HCT116 (cell line): ENCODE measurements at regions not wholly inside any gene's neighbourhood (a gene's known extent, or its start where the extent isn't known, plus 50 kb on each side); places are given as distances from the start of the nearest gene placed in this dataset.

Experiments used
- ATAC-seq: fragments of 200-7000 bp; cut with Tn5 transposase; 2 replicates; pipeline ENCODE4 v1.9.1; 2020; ENCODE audit warnings: mild to moderate bottlenecking, moderate library complexity
- BruUV-seq: library from RNA; stranded (reverse); fragments of 400-500 nt; replicated peaks from 2 replicates; lab custom pipeline; 2021; lab: Mats Ljungman, UMichigan
- CTCF ChIA-PET: fragments of 300-600 bp; sonication (Branson Sonifier 250); formaldehyde crosslinking; loops from one replicate; lab custom pipeline; 2021; ENCODE audit warnings: antibody characterized with exemption; lab: Charles Lee
- POLR2A ChIA-PET: fragments of 300-600, 350-600 bp; sonication (Branson Sonifier 250); formaldehyde crosslinking; loops from one replicate; lab custom pipeline; 2021; ENCODE audit warnings: antibody characterized with exemption; lab: Charles Lee
- RAD21 ChIA-PET, 2 experiments: fragments of 300-600 bp; sonication (Branson Sonifier 250); formaldehyde crosslinking; loops; one replicate each; lab custom pipeline; 2023; ENCODE audit warnings: low total read pairs in 2 of 2; ENCODE audit not compliant: uncharacterized antibody in 2 of 2, unreplicated experiment in 2 of 2, low non-redundant PET in 1 of 2; lab: Charles Lee
- DNase-seq: peaks from one replicate; pipeline ENCODE4 v3.0.0-alpha.2; 2010; ENCODE audit warnings: low read depth, low spot score
- H2AFZ ChIP-seq: fragments of 200-600 bp; shearing (Covaris generic), sonication (generic); 2 replicates; pipeline ENCODE4 v1.6.1; 2017; ENCODE audit warnings: low read depth, mixed run types, mixed read lengths, antibody characterized with exemption, low read length; ENCODE audit not compliant: poor library complexity, severe bottlenecking
- H3K27ac ChIP-seq: 2 replicates; pipeline ENCODE4 v1.5.1; 2012; ENCODE audit warnings: low read depth, low read length
- H3K27me3 ChIP-seq: fragments of 200-600 bp; sonication (generic); 2 replicates; pipeline ENCODE4 v1.6.1; 2016; ENCODE audit warnings: mixed run types, low read length, mixed read lengths; ENCODE audit not compliant: insufficient read depth
- H3K36me3 ChIP-seq, 2 experiments: fragments of 200-500 bp in 1 of 2; fragments of 200-600 bp in 1 of 2; sonication (Bioruptor generic) in 1 of 2; sonication (generic) in 1 of 2; 2 replicates each; pipeline versions ENCODE4 v1.5.1 to v1.6.1; 2014 to 2016; ENCODE audit warnings: low read length in 2 of 2, inconsistent platforms in 1 of 2, mixed read lengths in 1 of 2, mixed run types in 1 of 2; ENCODE audit not compliant: insufficient read depth in 2 of 2, control insufficient read depth in 1 of 2
- H3K4me1 ChIP-seq, 2 experiments: fragments of 200-600 bp in 1 of 2; sonication (generic) in 1 of 2; 2 replicates each; pipeline versions ENCODE4 v1.5.1 to v1.6.1; 2012 to 2017; ENCODE audit warnings: low read length in 2 of 2, inconsistent platforms in 1 of 2, mild to moderate bottlenecking in 1 of 2, mixed read lengths in 1 of 2, mixed run types in 1 of 2, moderate library complexity in 1 of 2; ENCODE audit not compliant: insufficient read depth in 2 of 2, control insufficient read depth in 1 of 2
- H3K4me2 ChIP-seq: fragments of 200-600 bp; sonication (generic); 2 replicates; pipeline ENCODE4 v1.6.1; 2017; ENCODE audit warnings: mixed run types, low read length, mixed read lengths
- H3K4me3 ChIP-seq, 2 experiments: fragments of 200-600 bp in 1 of 2; sonication (generic) in 1 of 2; replicated peaks in 1 of 2; 2 replicates each; pipeline ENCODE4 v1.5.1; 2011 to 2016; ENCODE audit warnings: low read length in 2 of 2, control low read depth in 1 of 2, low read depth in 1 of 2, mild to moderate bottlenecking in 1 of 2, mixed read lengths in 1 of 2, mixed run types in 1 of 2
- H3K79me2 ChIP-seq: fragments of 200-600 bp; sonication (generic); 2 replicates; pipeline ENCODE4 v1.6.1; 2017; ENCODE audit warnings: mild to moderate bottlenecking, mixed run types, low read length, moderate library complexity, mixed read lengths; ENCODE audit not compliant: insufficient read depth
- H3K9ac ChIP-seq: fragments of 200-600 bp; sonication (generic); 2 replicates; pipeline ENCODE4 v1.6.1; 2016; ENCODE audit warnings: low read length, mixed read lengths
- H3K9me2 ChIP-seq: fragments of 200-600 bp; sonication (generic), shearing (Covaris generic); 2 replicates; pipeline ENCODE4 v1.6.1; 2017; ENCODE audit warnings: mixed run types, mild to moderate bottlenecking, moderate library complexity; ENCODE audit not compliant: insufficient read depth
- H3K9me3 ChIP-seq, 2 experiments: fragments of 200-500 bp in 1 of 2; fragments of 200-600 bp in 1 of 2; sonication (Bioruptor generic) in 1 of 2; sonication (generic) in 1 of 2; 2 replicates each; pipeline ENCODE4 v1.6.1; 2014 to 2017; ENCODE audit warnings: low read length in 2 of 2, mixed read lengths in 2 of 2, inconsistent platforms in 1 of 2, low read depth in 1 of 2, mild to moderate bottlenecking in 1 of 2, mixed run types in 1 of 2, moderate library complexity in 1 of 2; ENCODE audit not compliant: control insufficient read depth in 1 of 2, insufficient read depth in 1 of 2
- H4K20me1 ChIP-seq: fragments of 200-600 bp; sonication (generic), shearing (Covaris generic); 2 replicates; pipeline ENCODE4 v1.6.1; 2017; ENCODE audit warnings: mixed run types, mild to moderate bottlenecking, moderate library complexity; ENCODE audit not compliant: insufficient read depth
- ATF3 ChIP-seq: IDR thresholded peaks from 2 replicates; pipeline ENCODE4 v1.6.1; 2012
- EZH2 ChIP-seq: fragments of 200-600 bp; sonication (generic); IDR thresholded peaks from 2 replicates; pipeline ENCODE4 v1.6.1; 2017; ENCODE audit warnings: antibody characterized with exemption, mixed run types
- EZH2phosphoT487 ChIP-seq: fragments of 200-600 bp; IDR thresholded peaks from 2 replicates; pipeline ENCODE4 v1.6.1; 2018; ENCODE audit warnings: antibody characterized with exemption, borderline replicate concordance
- FOSL1 ChIP-seq: IDR thresholded peaks from 2 replicates; pipeline ENCODE4 v1.6.1; 2012; ENCODE audit warnings: low read depth
- POLR2A ChIP-seq: IDR thresholded peaks from 2 replicates; pipeline ENCODE4 v1.7.0; 2011; ENCODE audit warnings: borderline replicate concordance; ENCODE audit not compliant: insufficient read depth, insufficient read length; ENCODE audit errors: extremely low read depth
- POLR2AphosphoS5 ChIP-seq: IDR thresholded peaks from 2 replicates; pipeline ENCODE4 v1.6.1; 2011; ENCODE audit warnings: mild to moderate bottlenecking, low read depth, low read length, moderate library complexity
- SRF ChIP-seq: IDR thresholded peaks from 2 replicates; pipeline ENCODE4 v1.6.1; 2012; ENCODE audit warnings: low read depth
- YY1 ChIP-seq: IDR thresholded peaks from 2 replicates; pipeline ENCODE4 v1.6.1; 2011; ENCODE audit warnings: low read length, low read depth, moderate library complexity, mild to moderate bottlenecking; ENCODE audit not compliant: insufficient replicate concordance; ENCODE audit errors: extremely low read depth
- ZFX ChIP-seq: fragments of 450-650 bp; IDR thresholded peaks from 2 replicates; pipeline ENCODE4 v1.6.1; 2017
- intact Hi-C: fragments of 100-400 bp; cut with micrococcal nuclease; formaldehyde crosslinking; loops from 2 replicates; pipeline ENCODE4 v1.10.0; 2022

- Histone ChIP-seq H3K27ac (no peak overlapping the region), H2AFZ (no peak overlapping the region), H3K4me1 (no peaks in the 10 kb centered on the region), H3K27me3 (no peaks in the 10 kb centered on the region), H4K20me1 (no peaks in the 10 kb centered on the region), H3K9me3 (no peaks in the 10 kb centered on the region), H3K79me2 (no peaks in the 10 kb centered on the region), H3K4me3 (no peak overlapping the region), H3K9me2 (no peaks in the 10 kb centered on the region), H3K9ac (no peak overlapping the region), H3K36me3 (no peaks in the 10 kb centered on the region), H3K4me2 (no peak overlapping the region)
- RAD21 ChIA-PET = no interaction called here
- POLR2A ChIA-PET = no interaction called here
- CTCF ChIA-PET = no interaction called here
- no TSS peak for BruUV-seq
- no peak for DNase-seq
- ATAC-seq = no peak
- TF ChIP-seq SRF (no peak), POLR2A (no peak), EZH2phosphoT487 (no peak), FOSL1 (no peak), ATF3 (no peak), ZFX (no peak)
- intact Hi-C loops = no loop called here
These were observed 237.5 kb upstream of the GLRA2 start for GRCh38 chrX:14291666-14292500.

- RAD21 ChIA-PET = no interaction called here
- H3K4me3 ChIP-seq = no peak overlapping the region
- TF ChIP-seq POLR2AphosphoS5 (no peak), EZH2 (no peak), ATF3 (no peak), YY1 (no peak)
- TF ChIP-seq, all 23 proteins: peak for 0
- no peaks in the 10 kb centered on the region for H3K9me2 ChIP-seq
- H3K4me2 ChIP-seq = no peak overlapping the region
- H3K36me3 ChIP-seq = no peaks in the 10 kb centered on the region
- no peak overlapping the region for H3K27ac ChIP-seq
- no peaks in the 10 kb centered on the region for H3K79me2 ChIP-seq
- no peak overlapping the region for H2AFZ ChIP-seq
- no peaks in the 10 kb centered on the region for H3K9me3 ChIP-seq
- CTCF ChIA-PET = no interaction called here
- no peak overlapping the region for H3K9ac ChIP-seq
- no peaks in the 10 kb centered on the region for H3K27me3 ChIP-seq
- BruUV-seq = no TSS peak
- DNase-seq (no peak), ATAC-seq (no peak)
- H3K4me1 ChIP-seq = no peaks in the 10 kb centered on the region
- intact Hi-C loops = no loop called here
- no peaks in the 10 kb centered on the region for H4K20me1 ChIP-seq
- POLR2A ChIA-PET = no interaction called here
These were observed 239.0 kb upstream of the GLRA2 start for GRCh38 chrX:14290335-14290734.
